ENCODE measurements at regions not wholly inside any gene's neighbourhood (a gene's known extent, or its start where the extent isn't known, plus 50 kb on each side); places are given as distances from the start of the nearest gene placed in this dataset.
"Not testable (repeated sequence)": the region's sequence is repeated elsewhere in the genome, so short reads cannot be mapped to it uniquely, and the experiment has no call there.

GRCh38 chr2:239831001-239831731 is 194.0 kb downstream of the NDUFA10 start:
- DNase-seq = no peak

GRCh38 chr2:239830121-239831000 is 194.8 kb downstream of the NDUFA10 start:
- no peak for DNase-seq

GRCh38 chr2:239829326-239829725 is 195.8 kb downstream of the NDUFA10 start:
- no peak for DNase-seq

- not testable (repeated sequence) for DNase-seq
These were observed 196.2 kb downstream of the NDUFA10 start for GRCh38 chr2:239828973-239829275.

GRCh38 chr2:239828192-239828972 is 196.8 kb downstream of the NDUFA10 start:
- no peak for DNase-seq

GRCh38 chr2:239827523-239827890 is 197.6 kb downstream of the NDUFA10 start:
- DNase-seq = no peak

- no peak for DNase-seq
These were observed 198.2 kb downstream of the NDUFA10 start for GRCh38 chr2:239826786-239827522.

- no peak for DNase-seq
These were observed 198.8 kb downstream of the NDUFA10 start for GRCh38 chr2:239826376-239826775.

GRCh38 chr2:239825705-239825979 is 199.5 kb downstream of the NDUFA10 start:
- no peak for DNase-seq

- no peak for DNase-seq
These were observed 200.1 kb downstream of the NDUFA10 start for GRCh38 chr2:239824866-239825704.

GRCh38 chr2:239824046-239824694 is 201.0 kb downstream of the NDUFA10 start:
- DNase-seq = no peak

GRCh38 chr2:239822146-239822831 is 202.9 kb downstream of the NDUFA10 start:
- DNase-seq = no peak

GRCh38 chr2:239821694-239822075 is 203.5 kb downstream of the NDUFA10 start:
- no peak for DNase-seq

- no peak for DNase-seq
These were observed 204.1 kb downstream of the NDUFA10 start for GRCh38 chr2:239820836-239821693.

GRCh38 chr2:239819974-239820555 is 205.1 kb downstream of the NDUFA10 start:
- DNase-seq = no peak

- no peak for DNase-seq
These were observed 205.8 kb downstream of the NDUFA10 start for GRCh38 chr2:239819091-239819973.

GRCh38 chr2:239818531-239819011 is 206.6 kb downstream of the NDUFA10 start:
- DNase-seq = no peak

- DNase-seq = no peak
These were observed 207.1 kb downstream of the NDUFA10 start for GRCh38 chr2:239818086-239818485.

All from activated gamma-delta T cell treated with Interleukin-2 at 50 U/mL for 16 hours (primary cell).